DND-41 (cell line): ENCODE measurements at regions not wholly inside any gene's neighbourhood (a gene's known extent, or its start where the extent isn't known, plus 50 kb on each side); places are given as distances from the start of the nearest gene placed in this dataset.

Source experiments
- EZH2 ChIP-seq: IDR thresholded peaks from 3 replicates; pipeline ENCODE4 v1.6.1; 2012; ENCODE audit warnings: borderline replicate concordance, low read depth, mild to moderate bottlenecking, moderate library complexity, low read length, inconsistent platforms; ENCODE audit not compliant: severe bottlenecking
- TF ChIP-seq, protein P1 (sequence below): IDR thresholded peaks from 2 replicates; pipeline ENCODE4 v1.5.1; 2012; ENCODE audit warnings: borderline replicate concordance, low read length, moderate library complexity, mild to moderate bottlenecking; ENCODE audit not compliant: poor library complexity, severe bottlenecking; ENCODE audit errors: extremely low read depth

DNA sequence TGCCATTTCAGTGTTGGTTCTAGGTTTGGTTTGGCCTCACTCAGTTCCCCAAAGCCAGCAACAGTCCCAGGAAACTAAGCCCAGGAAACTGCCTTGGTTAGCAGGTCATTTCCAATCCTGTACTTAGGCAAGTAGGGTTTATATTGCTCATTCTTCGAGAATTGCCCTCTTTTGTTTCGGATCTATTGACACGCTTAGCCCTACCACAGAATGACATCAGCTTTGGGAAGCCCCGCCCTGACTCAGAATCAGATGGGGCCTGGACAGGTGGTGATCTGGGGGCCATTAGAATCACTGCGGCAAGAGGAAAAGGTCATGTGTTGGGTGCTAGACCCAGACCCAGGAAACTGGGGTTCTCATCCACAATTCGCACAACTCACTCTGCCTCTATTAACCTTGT, 578.2 kb downstream of the QKI start:
- TF ChIP-seq EZH2: no peak
- TF ChIP-seq, protein P1, sequence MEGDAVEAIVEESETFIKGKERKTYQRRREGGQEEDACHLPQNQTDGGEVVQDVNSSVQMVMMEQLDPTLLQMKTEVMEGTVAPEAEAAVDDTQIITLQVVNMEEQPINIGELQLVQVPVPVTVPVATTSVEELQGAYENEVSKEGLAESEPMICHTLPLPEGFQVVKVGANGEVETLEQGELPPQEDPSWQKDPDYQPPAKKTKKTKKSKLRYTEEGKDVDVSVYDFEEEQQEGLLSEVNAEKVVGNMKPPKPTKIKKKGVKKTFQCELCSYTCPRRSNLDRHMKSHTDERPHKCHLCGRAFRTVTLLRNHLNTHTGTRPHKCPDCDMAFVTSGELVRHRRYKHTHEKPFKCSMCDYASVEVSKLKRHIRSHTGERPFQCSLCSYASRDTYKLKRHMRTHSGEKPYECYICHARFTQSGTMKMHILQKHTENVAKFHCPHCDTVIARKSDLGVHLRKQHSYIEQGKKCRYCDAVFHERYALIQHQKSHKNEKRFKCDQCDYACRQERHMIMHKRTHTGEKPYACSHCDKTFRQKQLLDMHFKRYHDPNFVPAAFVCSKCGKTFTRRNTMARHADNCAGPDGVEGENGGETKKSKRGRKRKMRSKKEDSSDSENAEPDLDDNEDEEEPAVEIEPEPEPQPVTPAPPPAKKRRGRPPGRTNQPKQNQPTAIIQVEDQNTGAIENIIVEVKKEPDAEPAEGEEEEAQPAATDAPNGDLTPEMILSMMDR: no peak
